ENCODE measurements at regions not wholly inside any gene's neighbourhood (a gene's known extent, or its start where the extent isn't known, plus 50 kb on each side); places are given as distances from the start of the nearest gene placed in this dataset.

DNA sequence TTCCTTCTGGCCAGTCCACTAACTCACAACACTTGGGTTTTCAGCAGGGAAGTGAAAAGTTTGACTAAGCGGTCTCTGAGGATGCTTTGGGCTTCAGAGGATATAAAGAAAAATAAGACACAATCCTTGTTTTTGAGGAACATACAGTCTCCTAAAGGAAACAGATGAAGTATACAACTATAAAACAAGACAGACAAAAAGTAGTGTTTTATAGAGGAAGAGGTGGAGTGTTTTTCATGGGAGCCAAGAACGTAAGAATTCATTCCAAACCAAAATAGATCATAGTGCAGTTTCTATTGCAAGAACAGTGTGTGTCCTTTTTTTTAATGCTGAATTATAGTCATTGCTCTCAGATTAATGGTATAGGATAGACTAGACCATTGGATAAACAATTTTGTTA is 586.9 kb upstream of the BRINP1 start:
- no peak overlapping the region for H3K27ac ChIP-seq (ENCODE audit: low read length)
- no peak for DNase-seq
- no peak overlapping the region for H3K27ac Mint-ChIP-seq
- intact Hi-C loops (cut with micrococcal nuclease) = no loop called here
- no peak overlapping the region for H3K4me3 Mint-ChIP-seq
- no peaks in the 10 kb centered on the region for H3K4me1 ChIP-seq (ENCODE audit: control insufficient read depth, insufficient read depth, low read length)
- no peaks in the 10 kb centered on the region for H3K36me3 ChIP-seq (ENCODE audit: control insufficient read depth, insufficient read depth, low read length)
- H3K4me1 Mint-ChIP-seq = no peaks in the 10 kb centered on the region
- TF ChIP-seq, protein P1, sequence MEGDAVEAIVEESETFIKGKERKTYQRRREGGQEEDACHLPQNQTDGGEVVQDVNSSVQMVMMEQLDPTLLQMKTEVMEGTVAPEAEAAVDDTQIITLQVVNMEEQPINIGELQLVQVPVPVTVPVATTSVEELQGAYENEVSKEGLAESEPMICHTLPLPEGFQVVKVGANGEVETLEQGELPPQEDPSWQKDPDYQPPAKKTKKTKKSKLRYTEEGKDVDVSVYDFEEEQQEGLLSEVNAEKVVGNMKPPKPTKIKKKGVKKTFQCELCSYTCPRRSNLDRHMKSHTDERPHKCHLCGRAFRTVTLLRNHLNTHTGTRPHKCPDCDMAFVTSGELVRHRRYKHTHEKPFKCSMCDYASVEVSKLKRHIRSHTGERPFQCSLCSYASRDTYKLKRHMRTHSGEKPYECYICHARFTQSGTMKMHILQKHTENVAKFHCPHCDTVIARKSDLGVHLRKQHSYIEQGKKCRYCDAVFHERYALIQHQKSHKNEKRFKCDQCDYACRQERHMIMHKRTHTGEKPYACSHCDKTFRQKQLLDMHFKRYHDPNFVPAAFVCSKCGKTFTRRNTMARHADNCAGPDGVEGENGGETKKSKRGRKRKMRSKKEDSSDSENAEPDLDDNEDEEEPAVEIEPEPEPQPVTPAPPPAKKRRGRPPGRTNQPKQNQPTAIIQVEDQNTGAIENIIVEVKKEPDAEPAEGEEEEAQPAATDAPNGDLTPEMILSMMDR (IDR thresholded peaks at IDR 0.05) = no peak
- H3K9me3 ChIP-seq (ENCODE audit: control insufficient read depth, insufficient read depth, low read length) = no peaks in the 10 kb centered on the region
- no CpG with 5 or more reads among the region's 2 CpGs for WGBS (ENCODE audit: insufficient coverage)
- no peak overlapping the region for H3K4me3 ChIP-seq (ENCODE audit: low read length)
- H3K27me3 Mint-ChIP-seq (ENCODE audit: low read depth in 2 of 2) = peaks cover 0 to under 1% of the 10 kb centered on the region in 2 donors
- no peak for ATAC-seq
- no peaks in the 10 kb centered on the region for H3K36me3 Mint-ChIP-seq
- peaks cover 0 to 2% of the 10 kb centered on the region in 2 donors for H3K9me3 Mint-ChIP-seq
- H3K27me3 ChIP-seq (ENCODE audit: control insufficient read depth, insufficient read depth, low read length) = no peaks in the 10 kb centered on the region

DNA sequence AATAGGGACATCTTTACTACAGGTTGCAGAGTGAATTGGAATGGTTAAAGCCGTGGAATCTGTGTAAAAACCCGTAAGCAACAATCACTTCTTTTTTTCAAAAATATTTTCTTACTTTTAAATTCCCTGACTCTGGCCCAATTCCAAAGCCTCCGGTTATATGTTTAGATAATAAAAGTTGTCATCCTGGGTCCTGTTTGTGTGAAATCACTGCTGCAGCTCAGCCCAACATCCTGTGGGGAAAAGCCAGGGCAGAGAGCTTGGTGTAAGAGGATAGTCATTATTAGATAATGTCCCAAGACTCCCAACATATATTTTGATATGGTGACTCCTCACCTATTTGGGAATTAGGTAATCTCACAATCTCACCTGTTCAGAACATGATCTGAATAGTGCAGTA is 586.0 kb upstream of the BRINP1 start:
- Histone ChIP-seq H3K9me3 (ENCODE audit: control insufficient read depth, insufficient read depth, low read length) (no peaks in the 10 kb centered on the region), H3K36me3 (ENCODE audit: control insufficient read depth, insufficient read depth, low read length) (no peaks in the 10 kb centered on the region), H3K27ac (ENCODE audit: low read length) (no peak overlapping the region), H3K4me1 (ENCODE audit: control insufficient read depth, insufficient read depth, low read length) (no peaks in the 10 kb centered on the region), H3K4me3 (ENCODE audit: low read length) (no peak overlapping the region), H3K27me3 (ENCODE audit: control insufficient read depth, insufficient read depth, low read length) (no peaks in the 10 kb centered on the region)
- 50% methylated on average over 1 of the region's 3 CpGs for WGBS (ENCODE audit: insufficient coverage)
- intact Hi-C loops (cut with micrococcal nuclease) = no loop called here
- no peaks in the 10 kb centered on the region for H3K4me1 Mint-ChIP-seq
- no peak overlapping the region for H3K27ac Mint-ChIP-seq
- TF ChIP-seq, protein P1 (IDR thresholded peaks at IDR 0.05) = no peak
- DNase-seq = no peak
- H3K4me3 Mint-ChIP-seq = no peak overlapping the region
- no peaks in the 10 kb centered on the region for H3K27me3 Mint-ChIP-seq (ENCODE audit: low read depth in 2 of 2)
- no peak for ATAC-seq
- H3K36me3 Mint-ChIP-seq = no peaks in the 10 kb centered on the region
- peaks cover 0 to 2% of the 10 kb centered on the region in 2 donors for H3K9me3 Mint-ChIP-seq

DNA sequence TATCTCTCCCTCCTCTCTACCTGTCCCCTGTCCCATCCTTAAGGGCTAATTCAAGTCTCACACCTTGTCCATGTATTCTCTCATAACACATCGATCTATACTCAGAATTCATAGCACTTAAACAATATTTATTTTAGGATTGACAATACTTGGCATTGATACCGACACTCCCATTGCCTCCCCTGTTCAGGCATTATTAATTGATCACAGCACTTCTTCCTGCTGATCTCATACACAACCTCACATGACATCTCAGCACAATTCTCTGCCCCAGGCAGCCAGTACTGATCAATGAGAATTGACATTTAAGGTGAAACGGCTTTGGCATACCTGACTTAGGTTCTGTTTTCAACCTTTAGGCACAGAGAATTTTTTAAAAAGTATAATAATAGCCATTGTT is 582.4 kb upstream of the BRINP1 start:
- H3K9me3 Mint-ChIP-seq = peaks cover 0 to 2% of the 10 kb centered on the region in 2 donors
- 85% methylated on average over 2 of the region's 3 CpGs for WGBS (ENCODE audit: insufficient coverage)
- H3K27ac Mint-ChIP-seq = no peak overlapping the region
- H3K27ac ChIP-seq (ENCODE audit: low read length) = no peak overlapping the region
- no peak overlapping the region for H3K4me3 Mint-ChIP-seq
- intact Hi-C loops (cut with micrococcal nuclease) = no loop called here
- H3K36me3 ChIP-seq (ENCODE audit: control insufficient read depth, insufficient read depth, low read length) = no peaks in the 10 kb centered on the region
- H3K27me3 Mint-ChIP-seq (ENCODE audit: low read depth in 2 of 2) = no peaks in the 10 kb centered on the region
- no peaks in the 10 kb centered on the region for H3K4me1 Mint-ChIP-seq
- H3K36me3 Mint-ChIP-seq = no peaks in the 10 kb centered on the region
- H3K4me3 ChIP-seq (ENCODE audit: low read length) = no peak overlapping the region
- no peaks in the 10 kb centered on the region for H3K27me3 ChIP-seq (ENCODE audit: control insufficient read depth, insufficient read depth, low read length)
- TF ChIP-seq, protein P1 (IDR thresholded peaks at IDR 0.05) = no peak
- ATAC-seq (no peak), DNase-seq (no peak)
- no peaks in the 10 kb centered on the region for H3K4me1 ChIP-seq (ENCODE audit: control insufficient read depth, insufficient read depth, low read length)
- H3K9me3 ChIP-seq (ENCODE audit: control insufficient read depth, insufficient read depth, low read length) = no peaks in the 10 kb centered on the region

DNA sequence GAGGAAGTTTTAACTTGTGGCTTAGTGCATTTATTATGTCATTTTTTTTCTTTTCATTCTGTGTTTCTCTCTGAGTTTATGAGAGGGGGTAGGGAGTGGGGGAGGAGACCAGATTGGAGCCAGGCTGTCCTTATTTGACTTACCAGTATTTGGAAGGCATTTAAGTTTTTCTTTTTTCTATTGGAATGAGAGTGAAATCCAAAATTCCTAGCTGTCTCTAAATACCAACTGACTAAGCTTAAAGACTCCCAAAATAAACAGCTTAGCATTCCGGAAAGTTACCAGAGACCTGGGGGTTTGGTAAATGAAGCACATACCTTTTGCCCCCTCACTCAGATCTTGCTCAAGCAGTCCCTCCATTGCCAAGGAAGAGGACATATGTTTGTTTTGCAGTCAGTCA is 581.9 kb upstream of the BRINP1 start:
- intact Hi-C loops (cut with micrococcal nuclease) = no loop called here
- no peak overlapping the region for H3K27ac ChIP-seq (ENCODE audit: low read length)
- Mint-ChIP-seq H3K4me3 (no peak overlapping the region), H3K27me3 (ENCODE audit: low read depth in 2 of 2) (no peaks in the 10 kb centered on the region), H3K9me3 (peaks cover 0 to 2% of the 10 kb centered on the region in 2 donors), H3K27ac (no peak overlapping the region), H3K36me3 (no peaks in the 10 kb centered on the region), H3K4me1 (no peaks in the 10 kb centered on the region)
- TF ChIP-seq, protein P1 (IDR thresholded peaks at IDR 0.05) = no peak
- no peaks in the 10 kb centered on the region for H3K27me3 ChIP-seq (ENCODE audit: control insufficient read depth, insufficient read depth, low read length)
- no peak for ATAC-seq
- no peaks in the 10 kb centered on the region for H3K4me1 ChIP-seq (ENCODE audit: control insufficient read depth, insufficient read depth, low read length)
- 80% methylated on average over 1 of the region's 1 CpG for WGBS (ENCODE audit: insufficient coverage)
- H3K4me3 ChIP-seq (ENCODE audit: low read length) = no peak overlapping the region
- H3K9me3 ChIP-seq (ENCODE audit: control insufficient read depth, insufficient read depth, low read length) = no peaks in the 10 kb centered on the region
- DNase-seq = no peak
- H3K36me3 ChIP-seq (ENCODE audit: control insufficient read depth, insufficient read depth, low read length) = no peaks in the 10 kb centered on the region
